A549 (cell line): ENCODE measurements at regions not wholly inside any gene's neighbourhood (a gene's known extent, or its start where the extent isn't known, plus 50 kb on each side); places are given as distances from the start of the nearest gene placed in this dataset.

Experiments used
- CTCF ChIP-seq: fragments of >200 bp; sonication (Bioruptor Twin); formaldehyde crosslinking; IDR thresholded peaks from 3 replicates; pipeline ENCODE4 v1.5.1; 2016
- EP300 ChIP-seq, 2 experiments: fragments of >200 bp; sonication (Bioruptor Twin); formaldehyde crosslinking; IDR thresholded peaks; 2 replicates in 1 of 2; 3 replicates in 1 of 2; pipeline ENCODE4 v1.6.1; 2016 to 2017
- NPAS2 ChIP-seq: fragments of 250-450 bp; sonication (Bioruptor Pico); IDR thresholded peaks from 2 replicates; pipeline ENCODE4 v1.8.0; 2022; ENCODE audit warnings: mild to moderate bottlenecking, moderate library complexity, borderline replicate concordance
- POLR2A ChIP-seq: IDR thresholded peaks from 2 replicates; pipeline ENCODE4 v1.6.1; 2012; ENCODE audit warnings: mild to moderate bottlenecking, low read length
- ZSCAN20 ChIP-seq: fragments of 250-450 bp; sonication (Bioruptor Pico); IDR thresholded peaks from 2 replicates; pipeline ENCODE4 v1.8.0; 2022; ENCODE audit warnings: mild to moderate bottlenecking, moderate library complexity

GRCh38 chr2:217606296-217606695, 396.5 kb downstream of the TNS1 start:
- TF ChIP-seq POLR2A (no peak), EP300 (IDR thresholded peaks at IDR 0.05) (no peak), NPAS2 (CRISPR knock-in tag) (no peak), ZSCAN20 (CRISPR knock-in tag) (no peak), CTCF (no peak)
